ENCODE measurements at regions not wholly inside any gene's neighbourhood (a gene's known extent, or its start where the extent isn't known, plus 50 kb on each side); places are given as distances from the start of the nearest gene placed in this dataset.

- no peak for TF ChIP-seq CTCF (IDR thresholded peaks at IDR 0.05)
- no peak for TF ChIP-seq EZH2 (IDR thresholded peaks at IDR 0.05; ENCODE audit: borderline replicate concordance, insufficient read depth, low read depth, low read length, poor library complexity, severe bottlenecking)
These were observed 598.0 kb upstream of the SEMA6D start for GRCh38 chr15:47119349-47119748.

All from B cell (primary cell).